Stimulated activated CD8-positive, alpha-beta memory T cell treated with anti-CD3 and anti-CD28 coated beads, Interleukin-2, amount 100 ng/mL, for 48 hours (primary cell): ENCODE measurements at regions not wholly inside any gene's neighbourhood (a gene's known extent, or its start where the extent isn't known, plus 50 kb on each side); places are given as distances from the start of the nearest gene placed in this dataset.
"Not testable (repeated sequence)": the region's sequence is repeated elsewhere in the genome, so short reads cannot be mapped to it uniquely, and the experiment has no call there.

Source experiments
- DNase-seq, 2 donors: peaks; one replicate each; pipeline ENCODE4 v3.0.0-alpha.2; 2020; ENCODE audit warnings: low read depth in 2 of 2

GRCh38 chr1:157409927-157410326 is 142.4 kb downstream of the FCRL5 start:
- DNase-seq, result no peak

- no peak for DNase-seq
Measured at GRCh38 chr1:157407917-157408525, 144.3 kb downstream of the FCRL5 start.

- DNase-seq, result no peak
Measured at GRCh38 chr1:157407367-157407766, 144.9 kb downstream of the FCRL5 start.

- DNase-seq, result no peak
Measured at GRCh38 chr1:157405662-157406061, 146.7 kb downstream of the FCRL5 start.

- DNase-seq, result no peak
Measured at GRCh38 chr1:157404614-157405013, 147.7 kb downstream of the FCRL5 start.

GRCh38 chr1:157404063-157404501 is 148.2 kb downstream of the FCRL5 start:
- DNase-seq, result no peak

GRCh38 chr1:157403608-157404007 is 148.7 kb downstream of the FCRL5 start:
- DNase-seq, result no peak

- DNase-seq, result no peak
Measured at GRCh38 chr1:157403203-157403602, 149.1 kb downstream of the FCRL5 start.

- no peak for DNase-seq
Measured at GRCh38 chr1:157400766-157401165, 151.5 kb downstream of the FCRL5 start.

GRCh38 chr1:157399984-157400382 is 152.3 kb downstream of the FCRL5 start:
- DNase-seq, result peak in 1 of 2 donors; percentile 19

- DNase-seq, result no peak
Measured at GRCh38 chr1:157399343-157399983, 152.9 kb downstream of the FCRL5 start.

GRCh38 chr1:157390651-157391050 is 161.7 kb downstream of the FCRL5 start:
- DNase-seq, result no peak

- DNase-seq, result no peak
Measured at GRCh38 chr1:157388057-157388456, 164.3 kb downstream of the FCRL5 start.

GRCh38 chr1:157384258-157384657 is 168.1 kb downstream of the FCRL5 start:
- DNase-seq, result no peak

GRCh38 chr1:157382351-157382750 is 170.0 kb downstream of the FCRL5 start:
- no peak for DNase-seq

- DNase-seq, result no peak
Measured at GRCh38 chr1:157380523-157380922, 171.8 kb downstream of the FCRL5 start.

- DNase-seq, result peak in 1 of 2 donors; percentile 15
Measured at GRCh38 chr1:157377280-157377713, 175.0 kb downstream of the FCRL5 start.

GRCh38 chr1:157376681-157377080 is 175.6 kb downstream of the FCRL5 start:
- DNase-seq, result no peak

- DNase-seq, result not testable (repeated sequence)
Measured at GRCh38 chr1:157372311-157372710, 180.0 kb downstream of the FCRL5 start.

GRCh38 chr1:157371826-157372225 is 180.5 kb downstream of the FCRL5 start:
- DNase-seq, result no peak

- no peak for DNase-seq
Measured at GRCh38 chr1:157371221-157371620, 181.1 kb downstream of the FCRL5 start.

- no peak for DNase-seq
Measured at GRCh38 chr1:157370698-157371097, 181.6 kb downstream of the FCRL5 start.

GRCh38 chr1:157369808-157370521 is 182.3 kb downstream of the FCRL5 start:
- DNase-seq, result no peak
